PFSK-1 (cell line): ENCODE measurements at regions not wholly inside any gene's neighbourhood (a gene's known extent, or its start where the extent isn't known, plus 50 kb on each side); places are given as distances from the start of the nearest gene placed in this dataset.

Experiments used
- FOXP2 ChIP-seq: optimal IDR thresholded peaks from 2 replicates; pipeline ENCODE3; 2011; ENCODE audit warnings: borderline replicate concordance, control low read depth, inconsistent platforms; ENCODE audit not compliant: insufficient read depth; ENCODE audit errors: extremely low read length, extremely low read depth
- POLR2AphosphoS5 ChIP-seq: IDR thresholded peaks from 2 replicates; pipeline ENCODE4 v1.6.1; 2012; ENCODE audit warnings: low read depth, mild to moderate bottlenecking, control low read depth, low read length, moderate library complexity
- SIN3A ChIP-seq: IDR thresholded peaks from 2 replicates; pipeline ENCODE4 v1.6.1; 2012; ENCODE audit warnings: mild to moderate bottlenecking, low read length, moderate library complexity, borderline replicate concordance; ENCODE audit not compliant: insufficient read depth
- TAF1 ChIP-seq: IDR thresholded peaks from 2 replicates; pipeline ENCODE4 v1.6.1; 2012; ENCODE audit warnings: low read length, control low read depth, borderline replicate concordance; ENCODE audit not compliant: insufficient read depth
- TF ChIP-seq, protein P1 (sequence below), 2 experiments: IDR thresholded peaks; 2 replicates each; pipeline versions ENCODE4 v1.6.1 to v1.8.0; 2011 to 2012; ENCODE audit warnings: low read depth in 2 of 2, low read length in 2 of 2, control low read depth in 1 of 2, inconsistent platforms in 1 of 2, mild to moderate bottlenecking in 1 of 2, moderate library complexity in 1 of 2; ENCODE audit not compliant: insufficient read depth in 1 of 2

DNA sequence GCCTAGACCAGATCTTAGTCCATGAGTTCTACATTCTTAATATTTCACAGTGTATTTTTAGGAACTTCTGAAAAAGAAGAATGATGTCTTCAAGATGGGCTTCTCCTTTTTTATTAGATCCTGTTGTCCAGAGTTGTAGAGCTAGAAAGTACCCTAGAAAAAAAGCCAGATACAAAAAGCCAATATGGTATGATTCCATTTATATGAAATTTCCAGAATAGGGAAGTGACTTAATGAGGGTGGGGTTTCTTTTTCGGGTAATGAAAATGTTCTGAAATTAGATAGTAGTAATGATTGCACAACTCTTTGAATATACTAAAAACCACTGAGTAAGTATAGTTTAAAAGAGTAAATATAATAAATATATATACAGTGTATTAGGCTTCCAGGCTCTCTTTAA lies 116.9 kb downstream of the NFKBIZ start:
- TF ChIP-seq SIN3A: no peak
- TF ChIP-seq POLR2AphosphoS5: no peak
- no peak for TF ChIP-seq TAF1
- TF ChIP-seq, protein P1, sequence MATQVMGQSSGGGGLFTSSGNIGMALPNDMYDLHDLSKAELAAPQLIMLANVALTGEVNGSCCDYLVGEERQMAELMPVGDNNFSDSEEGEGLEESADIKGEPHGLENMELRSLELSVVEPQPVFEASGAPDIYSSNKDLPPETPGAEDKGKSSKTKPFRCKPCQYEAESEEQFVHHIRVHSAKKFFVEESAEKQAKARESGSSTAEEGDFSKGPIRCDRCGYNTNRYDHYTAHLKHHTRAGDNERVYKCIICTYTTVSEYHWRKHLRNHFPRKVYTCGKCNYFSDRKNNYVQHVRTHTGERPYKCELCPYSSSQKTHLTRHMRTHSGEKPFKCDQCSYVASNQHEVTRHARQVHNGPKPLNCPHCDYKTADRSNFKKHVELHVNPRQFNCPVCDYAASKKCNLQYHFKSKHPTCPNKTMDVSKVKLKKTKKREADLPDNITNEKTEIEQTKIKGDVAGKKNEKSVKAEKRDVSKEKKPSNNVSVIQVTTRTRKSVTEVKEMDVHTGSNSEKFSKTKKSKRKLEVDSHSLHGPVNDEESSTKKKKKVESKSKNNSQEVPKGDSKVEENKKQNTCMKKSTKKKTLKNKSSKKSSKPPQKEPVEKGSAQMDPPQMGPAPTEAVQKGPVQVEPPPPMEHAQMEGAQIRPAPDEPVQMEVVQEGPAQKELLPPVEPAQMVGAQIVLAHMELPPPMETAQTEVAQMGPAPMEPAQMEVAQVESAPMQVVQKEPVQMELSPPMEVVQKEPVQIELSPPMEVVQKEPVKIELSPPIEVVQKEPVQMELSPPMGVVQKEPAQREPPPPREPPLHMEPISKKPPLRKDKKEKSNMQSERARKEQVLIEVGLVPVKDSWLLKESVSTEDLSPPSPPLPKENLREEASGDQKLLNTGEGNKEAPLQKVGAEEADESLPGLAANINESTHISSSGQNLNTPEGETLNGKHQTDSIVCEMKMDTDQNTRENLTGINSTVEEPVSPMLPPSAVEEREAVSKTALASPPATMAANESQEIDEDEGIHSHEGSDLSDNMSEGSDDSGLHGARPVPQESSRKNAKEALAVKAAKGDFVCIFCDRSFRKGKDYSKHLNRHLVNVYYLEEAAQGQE (IDR thresholded peaks at IDR 0.05; ENCODE audit: insufficient read depth in 1 of 2, low read depth in 2 of 2, low read length in 2 of 2): no peak
- no peak for TF ChIP-seq FOXP2

DNA sequence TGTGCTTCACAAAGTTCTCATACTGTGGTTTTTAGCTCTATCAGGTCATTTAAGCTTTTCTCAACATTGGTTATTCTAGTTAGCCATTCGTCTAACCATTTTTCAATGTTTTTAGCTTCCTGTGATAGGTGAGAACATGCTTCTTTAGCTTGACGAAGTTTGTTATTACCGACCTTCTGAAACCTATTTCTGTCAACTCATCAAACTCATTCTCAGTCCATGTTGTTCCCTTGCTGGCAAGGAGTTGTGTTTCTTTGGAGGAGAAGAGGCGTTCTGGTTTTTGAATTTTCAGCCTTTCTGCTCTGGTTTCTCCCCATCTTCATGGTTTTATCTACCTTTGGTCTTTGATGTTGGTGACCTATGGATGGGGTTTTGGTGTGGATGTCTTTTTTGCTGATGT lies 120.9 kb downstream of the NFKBIZ start:
- TF ChIP-seq POLR2AphosphoS5: no peak
- TF ChIP-seq, protein P1 (IDR thresholded peaks at IDR 0.05; ENCODE audit: insufficient read depth in 1 of 2, low read depth in 2 of 2, low read length in 2 of 2): no peak

DNA sequence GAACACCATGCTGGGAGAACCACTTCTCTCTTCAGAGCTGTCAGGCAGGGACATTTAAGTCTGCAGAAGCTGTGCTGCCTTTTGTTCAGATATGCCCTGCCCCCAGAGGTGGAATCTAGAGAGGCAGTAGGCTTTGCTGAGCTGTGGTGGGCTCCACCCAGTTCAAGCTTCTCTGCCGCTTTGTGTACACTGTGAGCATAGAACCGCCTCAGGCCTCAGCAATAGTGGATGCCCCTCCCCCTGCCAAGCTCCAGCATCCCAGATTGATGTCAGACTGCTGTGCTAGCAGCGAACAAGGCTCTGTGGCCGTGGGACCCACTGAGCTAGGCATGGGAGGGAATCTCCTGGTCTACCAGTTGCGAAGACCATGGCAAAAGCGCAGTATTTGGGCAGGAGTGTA lies 121.6 kb downstream of the NFKBIZ start:
- TF ChIP-seq FOXP2 (no peak), SIN3A (no peak), TAF1 (no peak), POLR2AphosphoS5 (no peak)
- TF ChIP-seq, protein P1 (IDR thresholded peaks at IDR 0.05; ENCODE audit: insufficient read depth in 1 of 2, low read depth in 2 of 2, low read length in 2 of 2): no peak

DNA sequence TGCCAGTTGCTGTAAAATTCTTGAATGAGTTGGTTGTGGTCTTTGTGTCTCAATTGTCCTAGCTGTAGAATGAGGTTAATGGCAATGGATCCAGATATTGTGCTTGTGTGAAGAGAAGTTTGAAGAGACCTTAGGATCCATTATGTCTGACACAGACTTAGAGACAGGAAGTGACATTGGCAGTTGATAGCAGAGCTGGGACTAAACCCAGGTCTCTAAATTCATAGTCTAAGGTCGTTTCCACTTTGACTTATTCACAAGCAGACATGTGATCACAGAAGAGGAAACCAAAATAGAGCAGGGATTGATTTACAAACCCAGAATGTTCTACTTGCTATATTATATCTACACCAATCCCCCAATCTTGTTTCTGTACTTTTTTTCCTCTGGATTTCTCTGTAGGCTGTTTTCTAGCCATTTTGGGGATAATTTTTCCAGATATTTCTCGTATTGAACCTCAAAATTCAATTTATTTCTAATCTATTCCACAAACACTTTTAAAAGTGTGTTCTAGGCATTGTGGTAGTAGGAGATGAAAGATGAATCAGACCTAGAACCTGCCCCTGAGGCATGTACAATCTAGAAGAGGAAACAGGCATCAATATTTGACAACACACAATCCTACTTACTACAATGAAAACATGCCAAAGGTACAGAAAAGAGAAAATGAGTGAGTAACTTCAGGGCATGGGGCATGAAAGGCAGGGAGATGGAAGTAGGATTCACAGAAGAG lies 123.3 kb downstream of the NFKBIZ start:
- TF ChIP-seq SIN3A: no peak
- no peak for TF ChIP-seq FOXP2
- TF ChIP-seq, protein P1 (IDR thresholded peaks at IDR 0.05; ENCODE audit: insufficient read depth in 1 of 2, low read depth in 2 of 2, low read length in 2 of 2): no peak
- TF ChIP-seq TAF1: no peak
- TF ChIP-seq POLR2AphosphoS5: no peak

DNA sequence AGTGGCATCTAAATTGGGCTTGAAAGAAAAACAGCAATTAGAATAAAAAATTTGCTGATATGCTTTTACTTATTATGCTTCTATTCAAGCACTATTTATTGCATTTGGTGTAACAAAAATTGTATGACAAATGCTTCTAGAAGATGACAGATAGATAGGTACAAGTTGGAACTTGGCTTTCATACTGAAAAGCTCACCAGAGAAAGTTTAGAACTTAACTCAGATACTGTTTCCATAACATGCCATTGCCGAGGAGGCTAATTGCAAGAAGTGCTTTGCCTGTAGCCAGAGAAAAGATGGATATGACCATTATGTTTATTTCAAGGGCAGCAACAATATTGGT lies 123.8 kb downstream of the NFKBIZ start:
- TF ChIP-seq SIN3A (no peak), FOXP2 (no peak), POLR2AphosphoS5 (no peak), TAF1 (no peak)
- TF ChIP-seq, protein P1 (IDR thresholded peaks at IDR 0.05; ENCODE audit: insufficient read depth in 1 of 2, low read depth in 2 of 2, low read length in 2 of 2): no peak
